MM.1S (cell line): ENCODE measurements at regions not wholly inside any gene's neighbourhood (a gene's known extent, or its start where the extent isn't known, plus 50 kb on each side); places are given as distances from the start of the nearest gene placed in this dataset.

Source experiments
- EZH2 ChIP-seq: fragments of 300-600 bp; sonication (generic); optimal IDR thresholded peaks from 2 replicates; pipeline ENCODE3; 2017; ENCODE audit warnings: low read depth, mild to moderate bottlenecking, antibody characterized with exemption, low read length, mixed read lengths
- EZH2phosphoT487 ChIP-seq: fragments of 300-600 bp; sonication (generic); IDR thresholded peaks from 2 replicates; pipeline ENCODE4 v1.6.1; 2018; ENCODE audit warnings: antibody characterized with exemption, low read length
- TF ChIP-seq, protein P1 (sequence below): fragments of 300-600 bp; sonication (generic); IDR thresholded peaks from 2 replicates; pipeline ENCODE4 v1.5.1; 2016; ENCODE audit warnings: antibody characterized with exemption, low read length, mixed read lengths

- TF ChIP-seq, protein P1, sequence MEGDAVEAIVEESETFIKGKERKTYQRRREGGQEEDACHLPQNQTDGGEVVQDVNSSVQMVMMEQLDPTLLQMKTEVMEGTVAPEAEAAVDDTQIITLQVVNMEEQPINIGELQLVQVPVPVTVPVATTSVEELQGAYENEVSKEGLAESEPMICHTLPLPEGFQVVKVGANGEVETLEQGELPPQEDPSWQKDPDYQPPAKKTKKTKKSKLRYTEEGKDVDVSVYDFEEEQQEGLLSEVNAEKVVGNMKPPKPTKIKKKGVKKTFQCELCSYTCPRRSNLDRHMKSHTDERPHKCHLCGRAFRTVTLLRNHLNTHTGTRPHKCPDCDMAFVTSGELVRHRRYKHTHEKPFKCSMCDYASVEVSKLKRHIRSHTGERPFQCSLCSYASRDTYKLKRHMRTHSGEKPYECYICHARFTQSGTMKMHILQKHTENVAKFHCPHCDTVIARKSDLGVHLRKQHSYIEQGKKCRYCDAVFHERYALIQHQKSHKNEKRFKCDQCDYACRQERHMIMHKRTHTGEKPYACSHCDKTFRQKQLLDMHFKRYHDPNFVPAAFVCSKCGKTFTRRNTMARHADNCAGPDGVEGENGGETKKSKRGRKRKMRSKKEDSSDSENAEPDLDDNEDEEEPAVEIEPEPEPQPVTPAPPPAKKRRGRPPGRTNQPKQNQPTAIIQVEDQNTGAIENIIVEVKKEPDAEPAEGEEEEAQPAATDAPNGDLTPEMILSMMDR, result no peak
- TF ChIP-seq EZH2 (no peak), EZH2phosphoT487 (no peak)
These were observed 117.7 kb upstream of the CDK1 start for GRCh38 chr10:60660625-60661024.
